Esophagus muscularis mucosa (tissue), 4 donors: ENCODE measurements at regions not wholly inside any gene's neighbourhood (a gene's known extent, or its start where the extent isn't known, plus 50 kb on each side); places are given as distances from the start of the nearest gene placed in this dataset.

Experiments used
- DNase-seq: peaks from one replicate; pipeline ENCODE4 v3.0.0-alpha.2; 2017; ENCODE audit errors: extremely low spot score
- H3K27ac ChIP-seq, 4 donors: fragments of 200-600 bp; sonication (generic); replicated peaks in 1 of 4; 1 replicate in 3 of 4; 2 replicates in 1 of 4; pipeline ENCODE4 v1.5.1; 2016 to 2019; ENCODE audit warnings: mild to moderate bottlenecking in 1 of 4
- H3K27me3 ChIP-seq, 4 donors: fragments of 200-600 bp; sonication (generic); one replicate each; pipeline versions ENCODE4 v1.5.1 to v1.6.0; 2016 to 2019
- H3K36me3 ChIP-seq, 4 donors: fragments of 200-600 bp; sonication (generic); one replicate each; pipeline ENCODE4 v1.5.1; 2016 to 2019
- H3K4me1 ChIP-seq, 4 donors: fragments of 200-600 bp; sonication (generic); one replicate each; pipeline ENCODE4 v1.5.1; 2016 to 2019
- H3K4me3 ChIP-seq, 4 donors: fragments of 200-600 bp; sonication (generic); 1 replicate in 2 of 4; 2 replicates in 2 of 4; pipeline ENCODE4 v1.5.1; 2016 to 2019; ENCODE audit warnings: mild to moderate bottlenecking in 4 of 4, moderate library complexity in 1 of 4
- H3K9me3 ChIP-seq, 4 donors: fragments of 200-600 bp; sonication (generic); 1 replicate in 3 of 4; 2 replicates in 1 of 4; pipeline ENCODE4 v1.5.1; 2016 to 2019
- EP300 ChIP-seq: sonication (generic); formaldehyde crosslinking; IDR thresholded peaks from one replicate; pipeline ENCODE4 v1.6.1; 2017; ENCODE audit warnings: antibody characterized with exemption
- POLR2A ChIP-seq: fragments of 450-650 bp; IDR thresholded peaks from one replicate; pipeline ENCODE4 v1.6.1; 2017; ENCODE audit warnings: antibody characterized with exemption, moderate library complexity, mild to moderate bottlenecking, low read depth
- POLR2AphosphoS5 ChIP-seq, 2 donors: sonication (generic); formaldehyde crosslinking; IDR thresholded peaks; one replicate each; pipeline ENCODE4 v1.6.1; 2017; ENCODE audit warnings: antibody characterized with exemption in 2 of 2
- WGBS: methylation state at CpG from one replicate; pipeline ENCODE4 v1.1.5; 2018; 5-methylcytosine and 5-hydroxymethylcytosine counted together
- intact Hi-C: fragments of 100-400 bp; cut with DNase I; formaldehyde crosslinking; loops from one replicate; pipeline ENCODE4 v1.15.1; 2023
- TF ChIP-seq, protein P1 (sequence below), 3 experiments: fragments of 200-600 bp in 2 of 3; fragments of 450-650 bp in 1 of 3; sonication (generic) in 2 of 3; IDR thresholded peaks; one replicate each; pipeline ENCODE4 v1.5.1; 2017 to 2019; ENCODE audit warnings: antibody characterized with exemption in 3 of 3, mild to moderate bottlenecking in 2 of 3, moderate library complexity in 1 of 3

DNA sequence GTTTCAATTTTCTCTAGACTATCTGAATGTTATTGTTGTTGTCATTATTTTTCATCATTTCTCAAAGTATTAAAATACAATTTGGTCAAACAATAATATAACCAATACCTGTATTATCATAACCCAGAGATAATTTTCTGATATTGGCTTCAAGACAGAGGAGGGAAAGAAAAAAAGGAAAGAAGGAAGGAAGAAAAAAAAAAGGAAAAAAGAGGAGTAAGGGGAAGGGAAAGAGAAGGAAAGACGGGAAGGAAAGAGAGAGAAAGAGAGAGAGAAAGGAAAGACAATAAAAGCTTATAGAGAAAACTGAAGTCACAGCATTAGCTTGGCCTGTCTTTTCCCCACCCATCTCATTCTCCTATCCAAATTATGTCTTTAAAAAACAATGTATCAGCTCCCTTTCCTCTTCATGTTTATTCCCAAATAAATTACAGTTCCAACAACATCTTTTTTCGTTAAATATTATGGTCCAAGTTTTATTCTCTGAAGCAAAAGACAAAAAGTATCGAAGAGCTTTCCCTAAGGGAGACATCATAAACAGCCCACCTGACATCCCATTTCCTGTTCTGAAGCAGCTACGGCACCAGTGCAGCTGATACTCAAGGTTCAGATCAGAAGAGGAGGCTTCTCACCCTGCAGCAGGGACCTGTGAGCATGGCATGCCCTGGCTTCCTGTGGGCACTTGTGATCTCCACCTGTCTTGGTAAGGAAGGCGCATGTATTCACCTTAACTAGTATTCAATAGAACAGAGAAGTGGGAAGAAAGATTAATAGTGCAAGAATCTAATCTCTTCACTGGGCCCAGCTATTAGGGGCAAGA is 308.3 kb downstream of the DAD1 start:
- TF ChIP-seq, protein P1, sequence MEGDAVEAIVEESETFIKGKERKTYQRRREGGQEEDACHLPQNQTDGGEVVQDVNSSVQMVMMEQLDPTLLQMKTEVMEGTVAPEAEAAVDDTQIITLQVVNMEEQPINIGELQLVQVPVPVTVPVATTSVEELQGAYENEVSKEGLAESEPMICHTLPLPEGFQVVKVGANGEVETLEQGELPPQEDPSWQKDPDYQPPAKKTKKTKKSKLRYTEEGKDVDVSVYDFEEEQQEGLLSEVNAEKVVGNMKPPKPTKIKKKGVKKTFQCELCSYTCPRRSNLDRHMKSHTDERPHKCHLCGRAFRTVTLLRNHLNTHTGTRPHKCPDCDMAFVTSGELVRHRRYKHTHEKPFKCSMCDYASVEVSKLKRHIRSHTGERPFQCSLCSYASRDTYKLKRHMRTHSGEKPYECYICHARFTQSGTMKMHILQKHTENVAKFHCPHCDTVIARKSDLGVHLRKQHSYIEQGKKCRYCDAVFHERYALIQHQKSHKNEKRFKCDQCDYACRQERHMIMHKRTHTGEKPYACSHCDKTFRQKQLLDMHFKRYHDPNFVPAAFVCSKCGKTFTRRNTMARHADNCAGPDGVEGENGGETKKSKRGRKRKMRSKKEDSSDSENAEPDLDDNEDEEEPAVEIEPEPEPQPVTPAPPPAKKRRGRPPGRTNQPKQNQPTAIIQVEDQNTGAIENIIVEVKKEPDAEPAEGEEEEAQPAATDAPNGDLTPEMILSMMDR (IDR thresholded peaks at IDR 0.05): no peak
- Histone ChIP-seq H3K4me1 (peaks cover 0 to 15% (median 10%) of the 10 kb centered on the region in 4 donors), H3K27ac (no peak overlapping the region), H3K9me3 (no peaks in the 10 kb centered on the region), H3K27me3 (no peaks in the 10 kb centered on the region), H3K36me3 (no peaks in the 10 kb centered on the region), H3K4me3 (no peak overlapping the region)
- no peak for DNase-seq
- WGBS: 71% methylated on average over 5 of the region's 5 CpGs
- intact Hi-C loops: no loop called here

- no peaks in the 10 kb centered on the region for H3K9me3 ChIP-seq
- intact Hi-C loops: no loop called here
- DNase-seq: no peak
- H3K4me3 ChIP-seq: no peak overlapping the region
- TF ChIP-seq POLR2AphosphoS5 (IDR thresholded peaks at IDR 0.05): no peak
- TF ChIP-seq, protein P1 (IDR thresholded peaks at IDR 0.05): peak in 2 of 3 experiments; percentile 44 to 59
- no peak overlapping the region for H3K27ac ChIP-seq
- H3K4me1 ChIP-seq: peaks cover 0 to 15% (median 10%) of the 10 kb centered on the region in 4 donors
- H3K36me3 ChIP-seq: no peaks in the 10 kb centered on the region
- no peaks in the 10 kb centered on the region for H3K27me3 ChIP-seq
- 49% methylated on average over 4 of the region's 4 CpGs for WGBS
Measured at GRCh38 chr14:22276913-22277816, 311.9 kb downstream of the DAD1 start.

- no peak overlapping the region for H3K27ac ChIP-seq
- no peak for TF ChIP-seq EP300
- TF ChIP-seq, protein P1 (IDR thresholded peaks at IDR 0.05): no peak
- no peak for TF ChIP-seq POLR2A
- TF ChIP-seq POLR2AphosphoS5 (IDR thresholded peaks at IDR 0.05): no peak
- no peaks in the 10 kb centered on the region for H3K27me3 ChIP-seq
- intact Hi-C loops: no loop called here
- WGBS: 58% methylated on average over 11 of the region's 11 CpGs
- no peaks in the 10 kb centered on the region for H3K9me3 ChIP-seq
- H3K4me1 ChIP-seq: no peaks in the 10 kb centered on the region
- no peak for DNase-seq
- no peaks in the 10 kb centered on the region for H3K36me3 ChIP-seq
- H3K4me3 ChIP-seq: no peak overlapping the region
Measured at GRCh38 chr14:22271838-22272799, 316.9 kb downstream of the DAD1 start.

GRCh38 chr14:22268875-22269274 is 320.1 kb downstream of the DAD1 start:
- H3K9me3 ChIP-seq: no peaks in the 10 kb centered on the region
- TF ChIP-seq POLR2AphosphoS5 (IDR thresholded peaks at IDR 0.05): no peak
- TF ChIP-seq EP300: no peak
- TF ChIP-seq, protein P1 (IDR thresholded peaks at IDR 0.05): no peak
- TF ChIP-seq POLR2A: no peak
- H3K36me3 ChIP-seq: no peaks in the 10 kb centered on the region
- no peak overlapping the region for H3K27ac ChIP-seq
- no peaks in the 10 kb centered on the region for H3K27me3 ChIP-seq
- DNase-seq: no peak
- no peak overlapping the region for H3K4me3 ChIP-seq
- intact Hi-C loops: no loop called here
- 60% methylated on average over 1 of the region's 2 CpGs for WGBS
- no peaks in the 10 kb centered on the region for H3K4me1 ChIP-seq
